GM23248 (cell line): ENCODE measurements at regions not wholly inside any gene's neighbourhood (a gene's known extent, or its start where the extent isn't known, plus 50 kb on each side); places are given as distances from the start of the nearest gene placed in this dataset.

ENCODE experiments used
- DNase-seq: peaks from one replicate; pipeline ENCODE4 v3.0.0-alpha.2; 2015
- H2AFZ ChIP-seq: fragments of 200-600 bp; sonication (generic); 2 replicates; pipeline ENCODE4 v1.6.1; 2016; ENCODE audit warnings: antibody characterized with exemption
- H3F3A ChIP-seq: fragments of 200-600 bp; sonication (generic); 2 replicates; pipeline ENCODE4 v1.6.1; 2016; ENCODE audit warnings: mild to moderate bottlenecking, antibody characterized with exemption, mixed run types; ENCODE audit not compliant: insufficient read depth
- H3K27ac ChIP-seq: fragments of 200-600 bp; sonication (generic); 2 replicates; pipeline ENCODE4 v1.5.1; 2016; ENCODE audit warnings: mild to moderate bottlenecking
- H3K27me3 ChIP-seq: fragments of 200-600 bp; sonication (generic); replicated peaks from 2 replicates; pipeline ENCODE4 v1.6.1; 2016; ENCODE audit warnings: mild to moderate bottlenecking; ENCODE audit not compliant: insufficient read depth
- H3K36me3 ChIP-seq: fragments of 200-600 bp; sonication (generic); 2 replicates; pipeline ENCODE4 v1.6.1; 2016; ENCODE audit warnings: low read depth, mild to moderate bottlenecking
- H3K4me1 ChIP-seq: fragments of 200-600 bp; sonication (generic); 2 replicates; pipeline ENCODE4 v1.6.1; 2016; ENCODE audit warnings: mild to moderate bottlenecking; ENCODE audit not compliant: insufficient read depth
- H3K4me2 ChIP-seq: fragments of 200-600 bp; sonication (generic); one replicate; pipeline ENCODE4 v1.6.1; 2016; ENCODE audit warnings: mild to moderate bottlenecking; ENCODE audit not compliant: unreplicated experiment
- H3K4me3 ChIP-seq: fragments of 200-600 bp; sonication (generic); 2 replicates; pipeline ENCODE4 v1.5.1; 2016; ENCODE audit warnings: mild to moderate bottlenecking
- H3K79me2 ChIP-seq: fragments of 200-600 bp; sonication (generic); 2 replicates; pipeline ENCODE4 v1.6.1; 2016; ENCODE audit warnings: mild to moderate bottlenecking; ENCODE audit not compliant: insufficient read depth
- H3K9ac ChIP-seq: fragments of 200-600 bp; sonication (generic); 2 replicates; pipeline ENCODE4 v1.6.1; 2016; ENCODE audit warnings: mild to moderate bottlenecking
- H3K9me2 ChIP-seq: fragments of 200-600 bp; sonication (generic); 2 replicates; pipeline ENCODE4 v1.6.1; 2016; ENCODE audit warnings: mixed run types, mild to moderate bottlenecking, moderate library complexity; ENCODE audit not compliant: insufficient read depth
- H3K9me3 ChIP-seq: fragments of 200-600 bp; sonication (generic); one replicate; pipeline ENCODE4 v1.6.1; 2017; ENCODE audit warnings: low read depth
- H4K20me1 ChIP-seq: fragments of 200-600 bp; sonication (generic); 2 replicates; pipeline ENCODE4 v1.6.0; 2016; ENCODE audit not compliant: insufficient read depth
- EZH2 ChIP-seq: fragments of 200-600 bp; sonication (generic); IDR thresholded peaks from 2 replicates; pipeline ENCODE4 v1.6.1; 2018; ENCODE audit warnings: antibody characterized with exemption, mild to moderate bottlenecking; ENCODE audit not compliant: insufficient read depth, poor library complexity, severe bottlenecking
- EZH2phosphoT487 ChIP-seq: fragments of 200-600 bp; sonication (generic); IDR thresholded peaks from 2 replicates; pipeline ENCODE4 v1.6.1; 2018; ENCODE audit warnings: antibody characterized with exemption, moderate library complexity, mild to moderate bottlenecking, low read depth; ENCODE audit not compliant: insufficient read depth
- WGBS, 2 experiments: methylation state at CpG; one replicate each; pipeline ENCODE4 v1.1.6; 2015 to 2017; ENCODE audit warnings: low lambda C conversion rate in 2 of 2, low coverage in 1 of 2; ENCODE audit errors: missing lambda C conversion rate in 2 of 2; 5-methylcytosine and 5-hydroxymethylcytosine counted together
- in situ Hi-C: fragments of 300-500 bp; cut with MboI; formaldehyde crosslinking; loops from 2 replicates; pipeline ENCODE4 v1.15.0; 2020

GRCh38 chr1:82464362-82465001 is 663.7 kb downstream of the ADGRL2 start:
- Histone ChIP-seq H3K4me1 (no peaks in the 10 kb centered on the region), H3K27me3 (no peaks in the 10 kb centered on the region), H3K9me2 (no peaks in the 10 kb centered on the region; the same call in 1 of the 2 replicates), H3K9ac (no peak overlapping the region), H3K79me2 (no peaks in the 10 kb centered on the region), H4K20me1 (no peaks in the 10 kb centered on the region), H3K36me3 (no peaks in the 10 kb centered on the region), H2AFZ (no peak overlapping the region), H3K9me3 (no peaks in the 10 kb centered on the region), H3F3A (no peaks in the 10 kb centered on the region), H3K4me2 (no peak overlapping the region), H3K4me3 (no peak overlapping the region), H3K27ac (no peak overlapping the region)
- DNase-seq: no peak
- no peak for TF ChIP-seq EZH2phosphoT487
- no peak for TF ChIP-seq EZH2
- WGBS, 2 experiments: 15 to 20% methylated on average over 3 of the region's 3 CpGs
- in situ Hi-C loops: no loop called here

- Histone ChIP-seq H3K27me3 (no peaks in the 10 kb centered on the region), H3K36me3 (no peaks in the 10 kb centered on the region), H4K20me1 (no peaks in the 10 kb centered on the region), H3K27ac (no peak overlapping the region), H3F3A (no peaks in the 10 kb centered on the region), H3K9me2 (no peaks in the 10 kb centered on the region; the same call in 1 of the 2 replicates), H3K4me1 (no peaks in the 10 kb centered on the region), H3K9me3 (no peaks in the 10 kb centered on the region), H2AFZ (no peak overlapping the region), H3K79me2 (no peaks in the 10 kb centered on the region), H3K4me3 (no peak overlapping the region), H3K9ac (no peak overlapping the region), H3K4me2 (no peak overlapping the region)
- DNase-seq: no peak
- 10 to 20% methylated on average over 1 of the region's 1 CpG for WGBS, 2 experiments
- in situ Hi-C loops: no loop called here
- TF ChIP-seq EZH2phosphoT487: no peak
- TF ChIP-seq EZH2: no peak
Observed at GRCh38 chr1:82463951-82464350, 663.2 kb downstream of the ADGRL2 start.

DNA sequence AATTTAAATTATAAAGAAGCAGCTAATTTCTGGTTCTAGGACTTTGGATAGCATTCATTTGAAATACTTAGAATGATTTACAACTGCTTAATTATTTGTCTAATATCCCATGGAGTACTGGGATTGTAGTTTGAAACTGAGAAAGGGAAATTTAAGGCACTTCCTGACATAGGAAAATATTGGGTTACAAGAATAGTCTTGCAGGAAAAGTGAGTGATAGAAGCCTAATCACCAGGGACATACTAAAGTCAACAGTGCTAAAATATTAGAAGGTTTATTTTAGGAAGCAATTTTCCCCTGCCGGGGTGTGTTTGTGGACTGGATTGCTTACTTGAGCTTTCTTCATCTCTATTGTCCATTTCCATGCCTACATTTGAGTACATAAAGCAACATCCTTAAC is 661.6 kb downstream of the ADGRL2 start:
- H3K79me2 ChIP-seq: no peaks in the 10 kb centered on the region
- H3K27me3 ChIP-seq: no peaks in the 10 kb centered on the region
- 67 to 85% methylated on average over 1 of the region's 1 CpG for WGBS, 2 experiments

DNA sequence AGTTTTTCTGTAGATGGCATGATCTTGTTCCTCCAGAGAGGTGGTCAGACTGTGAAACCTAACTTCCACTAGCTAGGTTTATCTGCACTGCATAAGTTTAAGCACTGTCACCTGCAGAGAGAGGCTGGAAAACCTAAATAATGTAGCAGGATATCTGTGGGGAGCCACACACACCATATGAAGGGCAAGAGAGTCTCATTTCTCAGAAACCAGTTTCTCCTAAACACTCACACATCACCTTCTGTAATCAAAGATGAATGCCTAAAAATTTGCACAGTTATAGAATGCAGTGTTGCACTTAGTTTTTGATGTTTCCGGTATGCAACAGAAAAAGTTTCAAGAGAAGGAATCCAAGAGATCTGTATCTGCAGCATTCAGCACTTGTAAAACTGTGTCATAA is 654.6 kb downstream of the ADGRL2 start:
- Histone ChIP-seq H3K4me3 (no peak overlapping the region), H4K20me1 (no peaks in the 10 kb centered on the region), H3K9me2 (no peaks in the 10 kb centered on the region; the same call in 1 of the 2 replicates), H3K4me2 (no peak overlapping the region), H3K36me3 (no peaks in the 10 kb centered on the region), H3K27ac (no peak overlapping the region), H3F3A (no peaks in the 10 kb centered on the region), H3K79me2 (no peaks in the 10 kb centered on the region), H3K9ac (no peak overlapping the region), H3K9me3 (no peaks in the 10 kb centered on the region), H2AFZ (no peak overlapping the region), H3K4me1 (no peaks in the 10 kb centered on the region), H3K27me3 (no peaks in the 10 kb centered on the region)
- 28 to 31% methylated on average over 1 of the region's 1 CpG for WGBS, 2 experiments
- TF ChIP-seq EZH2 (no peak), EZH2phosphoT487 (no peak)
- no peak for DNase-seq
- in situ Hi-C loops: no loop called here

More for the DNA sequence above, 661.6 kb downstream of the ADGRL2 start:
- H3K9me3 ChIP-seq: no peaks in the 10 kb centered on the region
- in situ Hi-C loops: no loop called here
- no peaks in the 10 kb centered on the region for H3F3A ChIP-seq
- no peak overlapping the region for H2AFZ ChIP-seq
- no peak overlapping the region for H3K9ac ChIP-seq
- H3K4me3 ChIP-seq: no peak overlapping the region
- H3K4me2 ChIP-seq: no peak overlapping the region
- no peaks in the 10 kb centered on the region for H4K20me1 ChIP-seq
- no peaks in the 10 kb centered on the region for H3K36me3 ChIP-seq
- TF ChIP-seq EZH2phosphoT487 (no peak), EZH2 (no peak)
- no peak for DNase-seq
- H3K4me1 ChIP-seq: no peaks in the 10 kb centered on the region
- no peaks in the 10 kb centered on the region; the same call in 1 of the 2 replicates for H3K9me2 ChIP-seq
- no peak overlapping the region for H3K27ac ChIP-seq
